ENCODE measurements at regions not wholly inside any gene's neighbourhood (a gene's known extent, or its start where the extent isn't known, plus 50 kb on each side); places are given as distances from the start of the nearest gene placed in this dataset.

DNA sequence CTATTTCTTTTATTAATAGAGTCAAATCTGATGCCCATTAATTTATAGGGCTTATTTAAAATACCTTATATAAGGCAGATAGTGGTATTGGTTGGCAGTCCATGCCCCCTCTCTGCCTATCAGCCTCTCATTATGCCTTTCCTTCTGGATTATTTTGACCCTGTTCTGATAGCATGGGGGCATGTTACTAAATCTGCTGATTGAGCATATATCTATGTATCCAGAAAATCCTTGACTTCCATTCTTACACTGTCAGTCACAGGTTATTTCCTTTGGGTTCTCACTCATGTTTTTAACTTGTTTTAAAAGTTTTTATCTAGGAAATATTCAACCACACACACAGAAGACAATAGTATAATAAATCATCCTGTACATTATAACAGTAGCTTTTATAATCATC, 1184.9 kb downstream of the HACE1 start:
- Histone ChIP-seq H3K4me1 (ENCODE audit: control insufficient read depth, insufficient read depth, low read length, poor library complexity, severe bottlenecking) (no peaks in the 10 kb centered on the region), H3K27me3 (replicated peaks; ENCODE audit: control insufficient read depth, insufficient read depth, low read length, poor library complexity, severe bottlenecking) (no peaks in the 10 kb centered on the region)

DNA sequence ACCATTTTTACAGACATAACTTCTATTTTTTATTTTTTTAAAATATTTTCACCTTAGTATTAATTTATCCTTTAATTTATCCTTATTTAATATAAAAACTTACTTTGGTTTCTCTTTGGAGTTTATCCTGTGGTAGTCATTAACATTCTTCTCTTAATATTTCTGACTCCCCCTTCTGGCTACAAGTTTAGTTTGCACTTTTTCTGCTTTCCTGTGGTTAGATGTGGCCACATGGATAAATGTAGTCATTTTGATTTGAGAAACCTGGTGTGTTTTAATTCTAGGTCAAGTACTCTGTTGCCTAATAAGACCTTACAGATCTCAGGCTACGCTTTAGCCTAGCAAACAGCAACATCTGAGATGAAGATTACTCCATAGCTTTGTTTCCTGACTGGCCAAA, 1187.5 kb downstream of the HACE1 start:
- H3K27me3 ChIP-seq (replicated peaks; ENCODE audit: control insufficient read depth, insufficient read depth, low read length, poor library complexity, severe bottlenecking): no peaks in the 10 kb centered on the region
- H3K4me3 ChIP-seq (ENCODE audit: insufficient read depth, low read depth, low read length, poor library complexity, severe bottlenecking): no peak overlapping the region
- no peak for DNase-seq
- no peaks in the 10 kb centered on the region for H3K4me1 ChIP-seq (ENCODE audit: control insufficient read depth, insufficient read depth, low read length, poor library complexity, severe bottlenecking)
- H3K27ac ChIP-seq (ENCODE audit: insufficient read depth, low read length, poor library complexity, severe bottlenecking): no peak overlapping the region
- no peaks in the 10 kb centered on the region for H3K36me3 ChIP-seq (ENCODE audit: control insufficient read depth, insufficient read depth, low read length)
- no peaks in the 10 kb centered on the region for H3K9me3 ChIP-seq (ENCODE audit: control insufficient read depth, low read length)

More for the DNA sequence above, 1184.9 kb downstream of the HACE1 start:
- Histone ChIP-seq H3K4me3 (ENCODE audit: insufficient read depth, low read depth, low read length, poor library complexity, severe bottlenecking) (no peak overlapping the region), H3K36me3 (ENCODE audit: control insufficient read depth, insufficient read depth, low read length) (no peaks in the 10 kb centered on the region), H3K27ac (ENCODE audit: insufficient read depth, low read length, poor library complexity, severe bottlenecking) (no peak overlapping the region), H3K9me3 (ENCODE audit: control insufficient read depth, low read length) (no peaks in the 10 kb centered on the region)
- DNase-seq: no peak

DNA sequence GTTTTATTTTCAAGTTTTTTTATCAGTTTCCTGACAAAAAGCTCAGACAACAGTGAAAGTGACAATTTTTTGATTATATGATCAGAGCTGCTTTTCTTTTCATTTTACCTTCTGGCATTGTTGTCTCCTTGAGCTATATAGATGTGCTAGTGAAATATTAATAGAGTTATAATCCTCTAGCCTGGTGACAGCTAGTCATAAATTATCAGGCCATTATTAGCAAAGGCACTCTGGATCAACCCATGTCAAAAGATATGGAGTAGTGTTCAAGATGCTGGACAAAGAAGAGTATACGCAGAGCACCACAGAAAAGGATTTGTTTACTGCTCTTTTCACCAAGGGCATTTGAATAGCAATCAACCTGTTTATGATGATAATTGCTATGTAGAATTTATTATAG, 1230.1 kb downstream of the HACE1 start:
- Histone ChIP-seq H3K36me3 (ENCODE audit: control insufficient read depth, insufficient read depth, low read length) (no peaks in the 10 kb centered on the region), H3K27ac (ENCODE audit: insufficient read depth, low read length, poor library complexity, severe bottlenecking) (no peak overlapping the region), H3K4me3 (ENCODE audit: insufficient read depth, low read depth, low read length, poor library complexity, severe bottlenecking) (no peak overlapping the region), H3K27me3 (replicated peaks; ENCODE audit: control insufficient read depth, insufficient read depth, low read length, poor library complexity, severe bottlenecking) (no peaks in the 10 kb centered on the region), H3K9me3 (ENCODE audit: control insufficient read depth, low read length) (no peaks in the 10 kb centered on the region), H3K4me1 (ENCODE audit: control insufficient read depth, insufficient read depth, low read length, poor library complexity, severe bottlenecking) (no peaks in the 10 kb centered on the region)
- no peak for DNase-seq

DNA sequence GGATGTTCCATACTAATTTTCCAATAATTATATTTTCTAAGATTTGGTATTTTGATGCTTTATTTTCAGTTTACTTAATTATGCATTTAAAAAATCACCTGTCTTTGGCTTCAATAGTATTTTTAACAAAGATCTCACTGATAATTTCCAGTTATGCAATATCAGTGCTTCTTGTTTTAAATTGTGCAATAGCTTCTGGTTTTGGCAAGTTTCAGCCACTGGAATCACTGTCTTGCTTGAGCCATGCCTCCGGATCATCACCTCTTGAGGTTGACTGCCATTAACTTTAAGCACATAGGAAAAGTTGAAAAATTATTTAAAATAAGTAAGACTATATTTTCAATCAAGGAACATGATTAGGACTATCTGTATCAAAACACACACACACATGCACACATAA, 1242.1 kb downstream of the HACE1 start:
- Histone ChIP-seq H3K9me3 (ENCODE audit: control insufficient read depth, low read length) (no peaks in the 10 kb centered on the region), H3K27ac (ENCODE audit: insufficient read depth, low read length, poor library complexity, severe bottlenecking) (no peak overlapping the region), H3K36me3 (ENCODE audit: control insufficient read depth, insufficient read depth, low read length) (no peaks in the 10 kb centered on the region), H3K4me3 (ENCODE audit: insufficient read depth, low read depth, low read length, poor library complexity, severe bottlenecking) (no peak overlapping the region), H3K4me1 (ENCODE audit: control insufficient read depth, insufficient read depth, low read length, poor library complexity, severe bottlenecking) (no peaks in the 10 kb centered on the region), H3K27me3 (replicated peaks; ENCODE audit: control insufficient read depth, insufficient read depth, low read length, poor library complexity, severe bottlenecking) (no peaks in the 10 kb centered on the region)
- no peak for DNase-seq

DNA sequence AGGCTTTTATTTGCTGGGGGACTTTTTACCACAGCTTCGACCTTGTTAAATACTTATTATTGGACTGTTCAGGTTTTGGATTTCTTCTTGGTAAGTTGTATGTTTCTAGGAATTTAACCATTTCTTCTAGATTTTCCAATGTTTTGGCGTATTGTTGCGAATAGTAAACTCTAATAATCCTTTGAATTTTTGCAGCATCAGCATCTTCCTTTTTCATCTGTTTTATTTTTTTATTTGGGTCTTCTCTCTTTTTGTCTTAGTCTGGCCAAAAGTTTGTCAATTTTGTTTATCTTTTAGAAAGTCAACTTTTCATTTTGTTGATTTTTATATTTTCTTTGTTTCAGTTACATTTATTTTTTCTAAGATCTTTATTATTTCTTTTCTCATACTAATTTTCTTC, 1272.0 kb downstream of the HACE1 start:
- Histone ChIP-seq H3K9me3 (ENCODE audit: control insufficient read depth, low read length) (no peaks in the 10 kb centered on the region), H3K4me3 (ENCODE audit: insufficient read depth, low read depth, low read length, poor library complexity, severe bottlenecking) (no peak overlapping the region), H3K36me3 (ENCODE audit: control insufficient read depth, insufficient read depth, low read length) (no peaks in the 10 kb centered on the region), H3K4me1 (ENCODE audit: control insufficient read depth, insufficient read depth, low read length, poor library complexity, severe bottlenecking) (no peaks in the 10 kb centered on the region), H3K27ac (ENCODE audit: insufficient read depth, low read length, poor library complexity, severe bottlenecking) (no peak overlapping the region), H3K27me3 (replicated peaks; ENCODE audit: control insufficient read depth, insufficient read depth, low read length, poor library complexity, severe bottlenecking) (no peaks in the 10 kb centered on the region)
- no peak for DNase-seq

DNA sequence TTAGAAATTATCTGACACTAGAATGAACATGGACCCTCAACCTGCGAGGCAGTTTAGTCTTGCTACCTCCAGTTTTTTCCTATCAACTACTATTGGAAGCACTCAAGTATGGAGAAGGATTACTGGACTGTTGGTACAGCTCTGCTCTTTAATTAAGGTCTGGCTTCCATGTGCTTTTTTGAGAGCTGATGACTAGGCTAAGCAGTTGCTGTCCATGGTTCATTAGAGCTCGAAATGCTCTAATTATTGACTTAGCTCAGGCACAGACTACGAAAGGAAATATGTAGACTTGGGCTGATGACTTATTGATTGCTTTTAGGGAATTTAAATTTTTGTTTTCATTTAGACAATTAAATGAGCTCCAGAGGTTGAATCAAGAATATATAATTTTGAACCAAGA, 1281.6 kb downstream of the HACE1 start:
- Histone ChIP-seq H3K27ac (ENCODE audit: insufficient read depth, low read length, poor library complexity, severe bottlenecking) (no peak overlapping the region), H3K9me3 (ENCODE audit: control insufficient read depth, low read length) (no peaks in the 10 kb centered on the region), H3K27me3 (replicated peaks; ENCODE audit: control insufficient read depth, insufficient read depth, low read length, poor library complexity, severe bottlenecking) (no peaks in the 10 kb centered on the region), H3K4me3 (ENCODE audit: insufficient read depth, low read depth, low read length, poor library complexity, severe bottlenecking) (no peak overlapping the region), H3K4me1 (ENCODE audit: control insufficient read depth, insufficient read depth, low read length, poor library complexity, severe bottlenecking) (no peaks in the 10 kb centered on the region), H3K36me3 (ENCODE audit: control insufficient read depth, insufficient read depth, low read length) (no peaks in the 10 kb centered on the region)
- DNase-seq: no peak

DNA sequence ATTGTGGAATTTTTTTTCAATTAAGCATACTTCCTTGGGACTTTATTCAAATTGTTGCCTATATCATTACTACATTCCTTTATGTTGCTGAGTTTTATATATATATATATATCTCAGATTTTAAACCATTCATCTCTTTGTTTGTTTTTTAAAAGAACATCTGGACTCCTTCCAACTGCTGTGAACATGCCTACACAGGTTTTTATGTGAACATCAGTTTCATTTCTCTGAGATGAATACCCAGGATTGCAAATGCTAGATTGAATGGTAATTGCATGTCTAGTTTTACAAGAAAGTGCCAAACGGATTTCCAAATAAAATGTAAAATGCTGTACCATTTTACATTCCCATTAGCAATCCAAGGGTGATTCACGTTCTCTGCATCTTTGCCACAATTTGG, 1289.3 kb downstream of the HACE1 start:
- no peak for DNase-seq
- no peaks in the 10 kb centered on the region for H3K9me3 ChIP-seq (ENCODE audit: control insufficient read depth, low read length)
- no peaks in the 10 kb centered on the region for H3K27me3 ChIP-seq (replicated peaks; ENCODE audit: control insufficient read depth, insufficient read depth, low read length, poor library complexity, severe bottlenecking)
- no peaks in the 10 kb centered on the region for H3K4me1 ChIP-seq (ENCODE audit: control insufficient read depth, insufficient read depth, low read length, poor library complexity, severe bottlenecking)
- no peak overlapping the region for H3K27ac ChIP-seq (ENCODE audit: insufficient read depth, low read length, poor library complexity, severe bottlenecking)
- H3K4me3 ChIP-seq (ENCODE audit: insufficient read depth, low read depth, low read length, poor library complexity, severe bottlenecking): no peak overlapping the region
- H3K36me3 ChIP-seq (ENCODE audit: control insufficient read depth, insufficient read depth, low read length): no peaks in the 10 kb centered on the region

DNA sequence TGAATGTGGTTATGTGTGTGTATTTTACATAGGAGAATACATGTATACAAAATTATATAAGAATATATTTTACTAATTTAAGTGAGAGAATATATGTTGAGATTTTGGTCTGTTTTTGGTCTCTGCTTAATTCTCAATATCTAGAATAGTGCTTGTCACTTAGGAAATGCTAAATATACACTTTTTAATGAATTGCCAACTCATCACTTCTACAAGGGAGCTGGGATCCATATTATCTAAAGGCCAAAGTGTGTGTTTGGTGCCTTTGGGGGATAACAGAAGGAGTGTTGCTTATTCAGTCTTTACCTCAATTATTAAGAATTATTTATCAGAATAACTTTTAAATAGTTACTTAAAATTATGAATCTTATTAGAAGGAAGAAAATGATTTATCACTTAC, 1304.8 kb downstream of the HACE1 start:
- H3K9me3 ChIP-seq (ENCODE audit: control insufficient read depth, low read length): no peaks in the 10 kb centered on the region
- DNase-seq: no peak
- H3K27ac ChIP-seq (ENCODE audit: insufficient read depth, low read length, poor library complexity, severe bottlenecking): no peak overlapping the region
- H3K36me3 ChIP-seq (ENCODE audit: control insufficient read depth, insufficient read depth, low read length): no peaks in the 10 kb centered on the region
- no peaks in the 10 kb centered on the region for H3K27me3 ChIP-seq (replicated peaks; ENCODE audit: control insufficient read depth, insufficient read depth, low read length, poor library complexity, severe bottlenecking)
- H3K4me3 ChIP-seq (ENCODE audit: insufficient read depth, low read depth, low read length, poor library complexity, severe bottlenecking): no peak overlapping the region
- no peaks in the 10 kb centered on the region for H3K4me1 ChIP-seq (ENCODE audit: control insufficient read depth, insufficient read depth, low read length, poor library complexity, severe bottlenecking)

DNA sequence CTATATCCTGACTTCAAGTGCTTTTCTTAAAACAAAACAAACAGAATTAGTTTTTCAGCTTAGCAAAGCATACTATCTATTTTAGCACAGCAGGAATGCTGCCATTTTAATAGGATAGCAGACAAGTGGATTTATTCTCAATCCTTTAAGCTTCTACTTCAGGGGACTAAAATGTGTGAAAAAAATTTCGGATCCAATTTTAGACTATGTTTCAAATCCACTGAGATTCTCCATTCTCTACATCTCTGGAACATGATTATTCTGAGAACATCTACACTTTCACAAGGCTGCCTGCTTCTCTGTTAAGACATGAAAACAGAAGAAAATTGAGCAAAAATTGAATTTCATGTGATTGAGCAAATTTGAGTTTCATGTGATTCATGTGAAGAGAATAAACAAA, 1321.3 kb downstream of the HACE1 start:
- no peaks in the 10 kb centered on the region for H3K36me3 ChIP-seq (ENCODE audit: control insufficient read depth, insufficient read depth, low read length)
- H3K27me3 ChIP-seq (replicated peaks; ENCODE audit: control insufficient read depth, insufficient read depth, low read length, poor library complexity, severe bottlenecking): no peaks in the 10 kb centered on the region
- H3K27ac ChIP-seq (ENCODE audit: insufficient read depth, low read length, poor library complexity, severe bottlenecking): no peak overlapping the region
- H3K4me3 ChIP-seq (ENCODE audit: insufficient read depth, low read depth, low read length, poor library complexity, severe bottlenecking): no peak overlapping the region
- no peaks in the 10 kb centered on the region for H3K9me3 ChIP-seq (ENCODE audit: control insufficient read depth, low read length)
- H3K4me1 ChIP-seq (ENCODE audit: control insufficient read depth, insufficient read depth, low read length, poor library complexity, severe bottlenecking): no peaks in the 10 kb centered on the region
- no peak for DNase-seq

DNA sequence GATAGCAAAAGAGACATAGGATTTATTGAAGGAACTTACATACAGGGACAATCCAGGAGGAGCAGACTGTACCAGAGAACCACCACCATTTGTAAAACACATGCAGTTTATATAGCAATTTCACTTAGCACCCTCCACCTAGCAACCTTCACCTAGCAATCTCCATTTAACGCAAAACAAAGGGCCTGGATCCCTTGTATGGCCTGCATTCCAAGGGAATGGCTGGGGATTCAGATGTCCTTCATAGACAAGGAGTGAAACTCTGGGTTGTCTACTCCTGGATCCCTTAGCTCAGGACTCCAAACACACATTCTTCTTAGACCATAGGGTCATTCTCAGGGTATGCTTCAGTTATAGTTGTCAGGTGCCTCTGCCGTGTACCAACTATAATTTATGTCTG, 1324.9 kb downstream of the HACE1 start:
- H3K4me3 ChIP-seq (ENCODE audit: insufficient read depth, low read depth, low read length, poor library complexity, severe bottlenecking): no peak overlapping the region
- H3K4me1 ChIP-seq (ENCODE audit: control insufficient read depth, insufficient read depth, low read length, poor library complexity, severe bottlenecking): no peaks in the 10 kb centered on the region
- H3K27ac ChIP-seq (ENCODE audit: insufficient read depth, low read length, poor library complexity, severe bottlenecking): no peak overlapping the region
- no peaks in the 10 kb centered on the region for H3K27me3 ChIP-seq (replicated peaks; ENCODE audit: control insufficient read depth, insufficient read depth, low read length, poor library complexity, severe bottlenecking)
- no peak for DNase-seq
- H3K9me3 ChIP-seq (ENCODE audit: control insufficient read depth, low read length): no peaks in the 10 kb centered on the region
- no peaks in the 10 kb centered on the region for H3K36me3 ChIP-seq (ENCODE audit: control insufficient read depth, insufficient read depth, low read length)

DNA sequence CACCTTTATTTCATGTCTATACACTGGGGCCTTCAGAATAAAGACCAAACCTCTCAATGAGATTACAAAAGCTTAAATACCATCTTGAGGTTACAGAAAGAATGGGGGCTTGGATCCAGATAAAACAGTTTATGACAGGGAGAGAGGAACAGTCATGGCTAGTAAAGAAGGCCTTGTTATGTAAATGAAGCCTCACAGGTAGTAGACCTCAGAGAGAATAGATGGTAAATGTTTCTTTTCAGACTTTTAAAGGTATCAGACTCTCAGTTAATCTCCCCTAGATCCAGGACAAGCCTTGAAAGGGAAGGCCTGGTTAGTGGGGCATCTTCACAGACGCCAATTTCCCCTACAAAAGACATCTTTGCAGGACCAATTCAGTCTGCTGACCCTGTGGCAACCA, 1325.6 kb downstream of the HACE1 start:
- H3K9me3 ChIP-seq (ENCODE audit: control insufficient read depth, low read length): no peaks in the 10 kb centered on the region
- no peak overlapping the region for H3K27ac ChIP-seq (ENCODE audit: insufficient read depth, low read length, poor library complexity, severe bottlenecking)
- no peak for DNase-seq
- no peak overlapping the region for H3K4me3 ChIP-seq (ENCODE audit: insufficient read depth, low read depth, low read length, poor library complexity, severe bottlenecking)
- H3K4me1 ChIP-seq (ENCODE audit: control insufficient read depth, insufficient read depth, low read length, poor library complexity, severe bottlenecking): no peaks in the 10 kb centered on the region
- no peaks in the 10 kb centered on the region for H3K27me3 ChIP-seq (replicated peaks; ENCODE audit: control insufficient read depth, insufficient read depth, low read length, poor library complexity, severe bottlenecking)
- no peaks in the 10 kb centered on the region for H3K36me3 ChIP-seq (ENCODE audit: control insufficient read depth, insufficient read depth, low read length)

All from effector memory CD4-positive, alpha-beta T cell (primary cell).